ENCODE measurements at regions not wholly inside any gene's neighbourhood (a gene's known extent, or its start where the extent isn't known, plus 50 kb on each side); places are given as distances from the start of the nearest gene placed in this dataset.

- TF ChIP-seq, protein P1, sequence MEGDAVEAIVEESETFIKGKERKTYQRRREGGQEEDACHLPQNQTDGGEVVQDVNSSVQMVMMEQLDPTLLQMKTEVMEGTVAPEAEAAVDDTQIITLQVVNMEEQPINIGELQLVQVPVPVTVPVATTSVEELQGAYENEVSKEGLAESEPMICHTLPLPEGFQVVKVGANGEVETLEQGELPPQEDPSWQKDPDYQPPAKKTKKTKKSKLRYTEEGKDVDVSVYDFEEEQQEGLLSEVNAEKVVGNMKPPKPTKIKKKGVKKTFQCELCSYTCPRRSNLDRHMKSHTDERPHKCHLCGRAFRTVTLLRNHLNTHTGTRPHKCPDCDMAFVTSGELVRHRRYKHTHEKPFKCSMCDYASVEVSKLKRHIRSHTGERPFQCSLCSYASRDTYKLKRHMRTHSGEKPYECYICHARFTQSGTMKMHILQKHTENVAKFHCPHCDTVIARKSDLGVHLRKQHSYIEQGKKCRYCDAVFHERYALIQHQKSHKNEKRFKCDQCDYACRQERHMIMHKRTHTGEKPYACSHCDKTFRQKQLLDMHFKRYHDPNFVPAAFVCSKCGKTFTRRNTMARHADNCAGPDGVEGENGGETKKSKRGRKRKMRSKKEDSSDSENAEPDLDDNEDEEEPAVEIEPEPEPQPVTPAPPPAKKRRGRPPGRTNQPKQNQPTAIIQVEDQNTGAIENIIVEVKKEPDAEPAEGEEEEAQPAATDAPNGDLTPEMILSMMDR (conservative IDR thresholded peaks at IDR 0.05; ENCODE audit: low read depth, low read length), result no peak
- TF ChIP-seq EZH2 (IDR thresholded peaks at IDR 0.05; ENCODE audit: low read length, unreplicated experiment), result no peak
These were observed 294.2 kb downstream of the PCDH17 start for GRCh38 chr13:57925751-57926150.
